ENCODE measurements at regions not wholly inside any gene's neighbourhood (a gene's known extent, or its start where the extent isn't known, plus 50 kb on each side); places are given as distances from the start of the nearest gene placed in this dataset.
"Not testable (repeated sequence)": the region's sequence is repeated elsewhere in the genome, so short reads cannot be mapped to it uniquely, and the experiment has no call there.

- TF ChIP-seq CTCF (IDR thresholded peaks at IDR 0.05); EP300 (IDR thresholded peaks at IDR 0.05; ENCODE audit: low read depth): not testable (repeated sequence)
These were observed 451.7 kb downstream of the PCNX1 start for GRCh38 chr14:71358932-71359421.

All from transverse colon (tissue), 3 donors.